Ecto neural progenitor cell (in vitro differentiated cells): ENCODE measurements at regions not wholly inside any gene's neighbourhood (a gene's known extent, or its start where the extent isn't known, plus 50 kb on each side); places are given as distances from the start of the nearest gene placed in this dataset.
"Not testable (repeated sequence)": the region's sequence is repeated elsewhere in the genome, so short reads cannot be mapped to it uniquely, and the experiment has no call there.

ENCODE experiments used
- DNase-seq: peaks from one replicate; pipeline ENCODE4 v3.0.0-alpha.2; 2018; ENCODE audit warnings: low spot score

DNA sequence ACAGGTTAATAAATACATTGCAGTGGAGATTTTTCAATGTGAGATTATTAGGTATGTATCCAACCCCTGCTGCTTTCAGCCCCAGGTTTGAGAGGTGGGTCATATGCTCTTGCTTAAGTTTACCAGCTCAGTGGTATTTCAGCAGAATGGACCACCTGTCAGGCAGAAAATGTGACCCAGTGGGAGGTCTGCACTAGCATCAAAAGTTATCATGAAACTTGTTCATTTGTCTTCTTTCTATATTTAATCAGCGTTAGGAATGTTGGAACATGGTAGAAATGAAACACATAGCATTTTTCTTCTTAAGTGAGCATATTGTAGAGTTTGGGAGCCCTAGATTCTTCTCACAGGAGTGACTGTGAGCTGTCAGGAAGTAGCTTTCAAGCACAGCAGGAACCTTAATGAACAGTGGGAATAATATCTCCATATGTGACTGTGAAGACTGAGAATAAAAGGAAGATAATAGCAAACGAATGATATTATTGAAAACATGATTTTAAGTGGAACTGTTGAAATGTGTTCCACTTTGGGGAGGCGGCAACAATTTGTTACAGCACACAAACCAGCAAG, 596.9 kb upstream of the CDH6 start:
- DNase-seq: no peak

DNA sequence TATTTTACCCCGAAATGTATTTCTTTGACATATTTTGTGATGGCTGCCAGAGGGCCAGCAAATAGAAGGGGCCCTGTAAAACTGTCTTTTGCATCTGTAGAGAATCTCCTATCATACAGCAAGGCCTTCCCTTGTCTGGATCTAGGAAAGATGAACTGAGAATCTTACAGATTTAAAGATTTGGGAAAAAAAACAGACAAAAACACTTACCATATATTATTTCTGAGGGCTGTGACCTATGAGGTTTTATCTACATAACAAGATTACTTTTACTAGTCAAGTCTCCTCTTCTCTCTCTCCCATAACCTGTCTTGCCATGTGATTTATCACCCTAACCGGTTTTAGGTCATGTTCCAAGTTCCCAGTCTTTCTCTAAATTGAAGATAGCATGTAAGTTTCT, 599.2 kb upstream of the CDH6 start:
- no peak for DNase-seq

DNA sequence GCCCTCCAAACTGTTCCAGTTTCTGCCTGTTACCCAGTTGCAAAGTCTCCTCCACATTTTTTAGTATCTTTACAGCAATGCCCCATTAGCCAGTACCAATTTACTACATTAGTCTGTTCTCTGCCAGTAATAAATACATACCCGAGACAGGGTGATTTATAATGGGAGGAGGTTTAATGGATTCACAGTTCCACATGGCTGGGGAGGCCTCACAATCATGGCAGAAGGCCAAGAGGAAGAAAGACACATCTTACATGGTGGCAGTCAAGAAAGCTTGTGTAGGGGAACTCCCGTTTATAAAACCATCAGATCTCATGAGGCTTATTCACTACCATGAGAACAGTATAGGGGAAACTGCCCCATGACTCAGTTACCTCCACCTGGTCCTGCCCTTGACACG, 600.7 kb upstream of the CDH6 start:
- DNase-seq: no peak

DNA sequence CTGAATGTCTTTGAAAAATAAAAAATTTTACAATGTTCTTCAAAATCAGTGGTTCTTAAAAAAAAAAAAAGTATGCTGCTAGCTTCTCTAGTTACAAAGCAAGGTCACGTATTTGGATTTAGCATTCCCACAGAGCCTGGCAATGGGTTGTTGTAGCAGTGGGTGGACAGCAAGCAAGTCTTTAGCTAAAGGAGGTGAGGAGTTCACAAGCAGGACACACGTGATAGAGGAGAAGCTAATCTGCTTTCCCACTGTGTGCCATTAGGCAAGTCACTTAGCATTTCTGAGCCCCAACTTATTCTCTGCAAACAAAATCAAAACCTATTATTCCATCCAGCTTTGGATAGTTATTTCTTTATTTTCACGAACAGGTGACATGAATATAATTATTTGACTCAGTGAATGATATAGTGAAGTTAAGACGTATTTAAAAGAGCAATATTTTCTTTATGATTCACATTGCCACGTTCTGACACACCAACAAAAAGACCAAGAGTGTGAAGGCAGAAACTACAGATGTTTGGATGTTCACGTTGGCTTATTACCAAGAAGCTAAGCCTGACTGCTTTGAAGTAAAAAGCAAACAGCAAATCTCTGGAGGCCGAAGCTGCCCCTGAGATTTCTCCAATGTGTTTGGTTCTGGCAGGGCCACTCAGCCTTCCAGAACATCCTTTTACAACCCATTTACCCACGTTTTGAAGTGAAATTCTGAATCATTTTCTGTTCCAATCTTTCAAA, 612.1 kb upstream of the CDH6 start:
- DNase-seq: no peak

DNA sequence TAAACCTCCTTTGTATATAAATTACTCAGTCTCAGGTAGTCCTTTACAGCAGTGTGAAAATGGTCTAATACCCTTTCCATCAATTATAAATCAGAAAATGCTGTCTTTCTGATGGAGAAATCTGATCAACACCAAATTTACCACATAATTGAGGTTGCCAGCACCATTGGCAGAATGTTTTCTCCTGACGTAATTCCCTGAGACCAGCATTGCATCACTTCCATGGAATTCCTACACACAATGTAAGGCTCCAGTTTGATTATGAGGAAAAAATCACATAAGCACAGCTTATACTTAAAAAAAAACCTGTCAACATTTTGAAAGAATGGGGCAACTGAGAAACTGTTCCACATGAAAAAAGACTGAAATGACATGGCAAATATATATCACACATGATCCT, 618.7 kb upstream of the CDH6 start:
- no peak for DNase-seq

DNA sequence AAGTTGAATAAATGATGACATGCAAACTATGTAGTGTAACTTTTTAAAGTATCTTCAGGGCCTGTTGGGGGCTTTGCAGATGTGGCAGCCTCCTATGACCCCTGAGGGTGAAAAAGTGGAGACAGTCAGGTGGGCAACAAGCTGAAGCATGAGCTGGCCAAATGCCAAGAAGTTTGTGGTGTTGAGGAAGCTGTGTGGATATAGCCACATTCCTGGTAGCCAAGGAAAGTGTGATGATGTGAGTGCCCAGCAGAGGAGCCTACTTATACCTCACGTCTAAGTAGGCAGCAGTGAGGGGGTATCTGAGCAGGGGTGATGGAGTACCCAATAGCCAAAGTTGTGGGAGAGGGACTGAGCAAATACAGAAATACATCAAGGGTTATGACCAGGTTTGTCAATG, 621.2 kb upstream of the CDH6 start:
- no peak for DNase-seq

DNA sequence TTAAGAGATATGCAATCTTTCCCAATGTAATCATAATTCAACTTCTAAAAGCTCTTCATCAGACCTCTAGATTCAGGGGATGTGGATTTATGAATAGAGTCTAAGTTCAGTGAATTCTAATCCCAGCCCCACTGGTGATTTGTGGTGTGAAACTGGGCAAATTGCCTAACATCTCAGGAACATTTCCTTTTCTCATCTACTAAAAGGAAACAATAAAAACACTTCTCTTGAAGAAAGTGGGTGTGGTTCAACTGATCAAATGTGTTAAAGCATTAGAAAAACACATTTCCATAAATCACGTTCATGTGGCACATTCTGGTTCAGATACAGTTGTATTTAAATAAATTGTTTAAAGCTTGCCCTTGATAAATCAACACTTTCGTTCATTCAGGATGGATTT, 631.7 kb upstream of the CDH6 start:
- no peak for DNase-seq

DNA sequence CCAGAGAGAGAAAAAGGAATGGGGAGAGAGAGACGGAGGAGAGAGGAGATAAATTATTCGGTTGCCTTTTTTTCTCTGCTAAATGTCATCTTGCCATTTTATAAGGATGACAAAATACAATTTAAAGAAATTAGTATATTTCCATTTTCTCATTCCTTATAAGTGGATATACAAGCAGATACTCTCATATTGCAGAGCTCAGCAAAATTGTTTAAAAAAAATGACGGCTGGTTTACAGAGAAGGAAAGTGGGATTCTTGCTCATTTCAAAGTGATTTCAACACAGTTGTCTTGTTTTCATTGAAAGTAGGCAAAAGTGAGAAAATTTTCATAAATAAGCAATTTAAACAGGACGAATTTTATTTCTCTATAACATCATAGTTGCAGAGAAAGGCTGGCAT, 641.9 kb upstream of the CDH6 start:
- DNase-seq: no peak

DNA sequence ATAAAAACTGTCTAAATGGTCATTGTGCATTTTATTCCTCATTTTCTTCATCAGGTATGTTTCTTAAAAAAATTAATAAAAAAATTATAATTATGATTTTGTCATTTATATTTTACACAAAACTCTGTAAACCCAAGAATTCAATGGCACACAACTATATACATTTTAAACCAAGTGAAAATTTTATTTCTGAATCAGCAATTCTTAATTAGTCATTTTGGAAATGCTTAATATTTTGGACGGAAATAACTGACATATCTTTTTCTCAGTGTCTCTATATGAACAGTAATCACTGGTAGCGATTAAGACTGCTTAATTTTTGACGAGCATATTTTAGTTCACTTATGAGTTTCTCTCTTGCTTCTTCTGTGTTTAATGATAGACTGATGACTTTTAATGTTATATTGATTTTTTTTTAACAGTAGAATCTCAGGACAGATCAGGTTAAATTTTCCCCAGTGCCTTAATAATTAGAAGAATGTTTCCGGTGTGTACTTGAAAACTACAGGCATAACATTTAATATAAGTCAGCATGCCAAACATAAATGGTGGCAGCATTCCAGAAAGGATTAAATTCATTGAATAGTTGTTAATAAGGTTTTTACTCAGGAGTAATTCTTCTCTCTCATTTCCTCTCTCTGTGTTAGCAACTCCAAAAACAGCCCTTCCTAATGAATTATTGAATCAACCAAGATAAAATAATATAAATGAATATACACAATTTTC, 644.7 kb upstream of the CDH6 start:
- DNase-seq: no peak

DNA sequence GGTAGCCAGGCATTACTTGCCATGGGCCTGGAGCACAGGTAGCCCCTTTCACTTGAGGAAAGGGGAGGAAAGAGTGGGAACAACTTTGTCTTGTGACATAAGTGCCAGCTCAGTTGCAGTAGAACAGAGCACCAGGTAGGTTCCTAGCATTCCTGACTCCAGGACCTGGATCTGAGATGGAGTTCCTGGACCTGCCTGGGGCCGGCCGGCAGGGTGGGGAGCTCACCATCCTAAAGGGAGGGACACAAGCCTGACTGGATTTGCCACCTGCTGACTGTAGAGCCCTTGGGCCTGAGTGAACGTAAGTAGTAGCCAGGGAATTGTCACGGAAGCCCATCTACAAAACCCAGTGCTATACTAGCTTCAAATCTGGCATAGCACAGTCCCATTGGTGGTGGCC, 653.3 kb upstream of the CDH6 start:
- no peak for DNase-seq

DNA sequence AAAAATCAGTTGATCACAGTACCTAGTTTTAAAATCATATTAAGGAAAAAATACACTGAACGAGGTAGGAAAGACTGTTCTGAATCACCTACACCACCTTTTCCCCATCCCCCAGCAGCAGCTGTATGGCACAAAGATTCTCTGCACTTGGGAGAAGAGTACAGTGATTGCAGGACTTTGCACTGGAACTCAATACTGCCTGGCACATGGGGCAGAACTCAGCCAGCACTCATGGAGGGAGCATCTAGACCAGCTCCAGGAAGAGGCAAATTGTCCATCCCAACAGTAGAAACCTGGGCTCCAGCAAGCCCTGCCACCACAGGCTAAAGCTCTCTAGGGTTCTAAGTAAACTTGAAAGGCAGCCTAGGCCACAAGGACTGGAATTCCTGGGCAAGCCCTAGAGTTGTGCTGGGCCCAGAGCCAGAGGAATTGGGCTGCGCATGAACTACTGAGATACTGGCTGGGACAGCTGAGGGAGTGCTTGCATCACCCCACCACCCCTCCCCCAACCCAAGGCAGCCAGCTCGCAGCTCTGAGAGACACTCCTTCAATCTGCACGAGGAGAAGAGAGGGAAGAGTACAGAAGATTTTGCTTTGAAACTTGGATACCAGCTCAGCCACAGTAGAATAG, 654.4 kb upstream of the CDH6 start:
- no peak for DNase-seq

DNA sequence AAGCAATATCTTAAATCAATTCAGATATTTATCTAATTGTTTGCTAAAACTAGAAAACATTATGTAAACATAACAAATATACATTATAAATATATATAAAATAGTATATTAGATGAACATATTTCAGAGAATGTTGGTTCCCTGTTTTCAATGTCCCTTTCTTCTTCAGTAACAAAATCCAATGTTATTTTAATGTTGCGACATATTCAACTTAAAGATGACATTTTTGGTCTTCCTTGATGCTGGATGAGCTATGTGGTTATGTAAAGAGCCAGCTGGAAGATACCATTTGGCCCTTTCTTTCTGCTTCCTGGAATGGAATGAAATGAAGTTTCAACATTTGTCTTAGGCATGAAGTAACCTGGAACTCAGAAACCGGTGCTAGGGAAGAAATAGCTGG, 668.1 kb upstream of the CDH6 start:
- DNase-seq: no peak

DNA sequence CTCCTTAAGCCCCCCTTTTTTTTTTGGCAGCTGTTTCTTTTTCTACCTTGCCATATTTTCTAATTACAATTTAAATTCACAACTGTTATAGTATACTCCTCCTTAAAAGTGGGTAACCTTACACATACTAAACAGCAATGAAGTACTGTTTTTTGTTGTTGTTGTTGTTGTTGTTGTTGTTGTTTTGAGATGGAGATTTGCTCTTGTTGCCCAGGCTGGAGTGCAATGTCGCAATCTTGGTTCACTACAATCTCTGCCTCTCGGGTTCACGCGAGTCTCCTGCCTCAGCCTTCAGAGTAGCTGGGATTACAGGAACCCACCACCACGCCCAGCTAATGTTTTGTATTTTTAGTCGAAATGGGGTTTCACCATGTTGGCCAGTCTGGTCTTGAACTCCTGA, 669.1 kb upstream of the CDH6 start:
- DNase-seq: no peak

DNA sequence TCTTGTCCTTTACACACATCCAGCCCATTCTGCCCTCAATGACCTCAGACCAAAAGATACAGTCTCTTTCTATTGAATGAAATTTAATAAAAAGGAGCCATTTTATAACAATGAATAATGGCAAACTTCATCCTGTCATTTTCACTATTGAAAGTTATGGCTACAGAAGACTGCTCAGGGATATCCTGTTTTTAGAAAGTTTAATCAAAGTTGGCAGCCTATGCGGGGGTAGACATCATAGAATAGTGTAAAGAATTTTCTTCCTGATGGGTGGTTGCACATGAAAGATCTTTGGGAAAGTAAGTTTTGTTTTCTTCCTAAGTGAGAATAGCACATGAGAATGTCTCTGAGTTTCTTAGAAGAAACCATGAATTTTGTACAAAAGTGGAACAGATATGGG, 670.4 kb upstream of the CDH6 start:
- DNase-seq: no peak

DNA sequence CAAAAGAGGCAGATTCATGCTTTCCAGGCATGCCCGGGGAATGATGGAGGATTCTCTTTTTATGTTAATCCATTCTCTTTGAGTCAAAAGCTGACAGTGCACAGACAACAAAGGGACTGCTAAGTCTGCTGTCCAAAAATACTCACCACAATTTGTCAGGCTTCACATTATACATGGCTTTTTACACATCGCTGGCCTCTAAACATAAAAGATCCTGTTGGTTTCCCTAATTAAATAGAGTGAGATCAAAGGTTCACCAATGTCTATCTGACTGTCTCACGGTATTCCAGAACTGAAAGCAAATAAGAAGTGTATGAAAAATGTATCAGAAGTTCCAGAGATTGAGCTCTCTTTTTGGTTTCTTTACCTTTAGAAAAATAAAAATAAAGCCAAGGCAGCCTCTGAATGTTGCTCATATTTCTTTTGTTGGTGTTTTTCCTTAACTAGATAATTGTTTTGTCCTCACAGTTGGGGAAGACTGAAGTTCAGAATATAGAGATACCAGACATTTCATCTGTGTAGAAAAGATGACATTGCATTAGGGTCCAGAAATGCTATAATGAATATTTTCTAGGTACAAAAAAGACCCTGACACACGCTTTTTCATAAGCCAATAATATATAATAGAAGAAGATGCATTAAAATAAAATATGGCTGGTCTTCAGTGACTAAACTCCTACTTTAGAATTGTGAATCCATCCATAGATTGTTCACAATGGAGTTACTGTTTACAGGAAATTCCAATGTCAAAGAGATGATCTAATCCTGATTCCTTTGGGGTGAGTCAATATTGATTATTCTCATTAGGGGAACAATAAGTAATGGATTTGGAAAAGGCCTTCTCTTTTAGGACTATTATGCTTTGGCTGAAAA, 688.2 kb upstream of the CDH6 start:
- no peak for DNase-seq

DNA sequence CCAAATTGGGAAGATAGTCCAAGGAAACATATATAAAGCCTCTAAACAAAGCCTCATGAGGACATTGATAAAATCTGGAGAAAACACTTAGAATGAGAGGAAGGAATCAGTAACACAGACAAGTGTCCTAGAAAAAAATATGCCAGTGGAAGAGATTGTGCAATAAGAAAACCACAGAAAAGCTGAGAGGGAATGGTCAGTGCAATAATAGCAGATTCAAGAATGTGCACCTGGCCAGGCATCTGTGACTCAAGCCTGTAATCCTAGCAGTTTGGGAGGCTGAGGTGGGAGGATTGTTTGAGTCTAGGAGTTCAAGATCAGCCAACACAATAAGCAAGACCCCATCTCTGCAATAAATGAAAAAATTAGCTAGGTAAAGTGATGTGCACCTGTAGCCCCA, 691.2 kb upstream of the CDH6 start:
- no peak for DNase-seq

DNA sequence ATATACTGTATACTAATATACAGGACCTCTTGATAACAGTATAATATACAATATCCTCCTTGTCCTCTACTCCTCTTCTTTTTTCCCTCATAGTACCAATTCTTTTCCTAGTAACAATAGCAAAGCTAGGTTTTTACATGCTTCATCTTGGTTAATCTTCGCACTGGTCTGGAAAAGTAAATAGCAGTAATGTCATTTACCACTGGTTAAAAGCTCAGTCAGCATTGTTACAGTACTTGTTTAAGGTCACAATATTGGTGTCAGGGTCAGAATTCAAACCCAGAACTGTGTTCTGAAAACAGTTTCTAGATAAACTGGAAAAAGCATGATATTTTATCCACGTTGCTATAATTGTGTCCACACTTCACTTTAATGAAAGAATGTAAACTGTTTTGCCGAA, 692.4 kb upstream of the CDH6 start:
- no peak for DNase-seq

DNA sequence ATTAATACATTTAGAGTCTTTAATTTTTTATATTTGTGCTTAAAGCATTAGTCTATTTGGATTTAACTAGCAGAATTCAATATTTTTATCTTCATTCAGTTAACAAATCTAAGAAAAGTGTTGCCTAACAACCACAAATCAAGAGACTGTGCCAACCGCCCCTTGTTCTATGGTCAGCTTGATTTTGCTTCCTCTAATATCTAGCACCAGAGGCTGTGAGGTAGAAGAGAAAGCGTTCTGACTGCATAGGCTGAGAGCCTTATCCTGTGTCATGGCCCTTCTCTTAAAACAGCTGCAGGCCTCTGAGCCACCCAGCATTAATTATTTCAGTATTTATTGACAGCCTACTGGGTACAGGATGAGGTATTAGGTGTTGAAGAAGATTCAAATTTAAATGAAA, 693.0 kb upstream of the CDH6 start:
- DNase-seq: no peak

DNA sequence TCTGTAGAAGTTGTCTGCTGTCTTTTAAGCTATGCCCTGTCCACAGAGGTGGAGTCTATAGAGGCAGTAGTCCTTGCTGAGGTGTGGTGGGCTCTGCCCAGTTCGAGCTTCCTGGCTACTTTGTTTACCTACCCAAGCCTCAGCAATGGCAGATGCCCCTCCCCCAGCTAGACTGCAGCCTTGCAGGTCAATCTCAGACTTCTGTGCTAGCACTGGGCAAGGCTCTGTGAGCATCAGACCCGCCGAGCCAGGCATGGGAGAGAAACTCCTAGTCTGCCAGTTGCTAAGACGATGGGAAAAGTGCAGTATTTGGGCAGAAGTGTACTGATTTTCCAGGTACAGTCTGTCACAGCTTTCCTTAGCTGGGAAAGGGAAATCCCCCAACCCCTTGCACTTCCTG, 694.1 kb upstream of the CDH6 start:
- no peak for DNase-seq

DNA sequence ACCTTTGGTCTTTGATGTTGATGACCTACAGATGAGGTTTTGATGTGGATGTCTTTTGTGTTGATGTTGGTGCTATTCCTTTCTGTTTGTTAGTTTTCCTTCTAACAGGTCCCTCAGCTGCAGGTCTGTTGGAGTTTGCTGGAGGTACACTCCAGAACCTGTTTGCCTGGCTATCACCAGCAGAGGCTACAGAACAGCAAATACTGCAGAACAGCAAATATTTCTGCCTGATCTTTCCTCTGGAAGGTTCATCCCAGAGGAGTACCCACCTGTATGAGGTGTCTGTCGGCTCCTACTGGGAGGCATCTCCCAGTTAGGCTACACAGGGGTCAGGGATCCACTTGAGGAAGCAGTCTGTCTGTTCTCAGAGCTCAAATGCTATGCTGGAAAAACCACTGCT, 694.5 kb upstream of the CDH6 start:
- DNase-seq: no peak

DNA sequence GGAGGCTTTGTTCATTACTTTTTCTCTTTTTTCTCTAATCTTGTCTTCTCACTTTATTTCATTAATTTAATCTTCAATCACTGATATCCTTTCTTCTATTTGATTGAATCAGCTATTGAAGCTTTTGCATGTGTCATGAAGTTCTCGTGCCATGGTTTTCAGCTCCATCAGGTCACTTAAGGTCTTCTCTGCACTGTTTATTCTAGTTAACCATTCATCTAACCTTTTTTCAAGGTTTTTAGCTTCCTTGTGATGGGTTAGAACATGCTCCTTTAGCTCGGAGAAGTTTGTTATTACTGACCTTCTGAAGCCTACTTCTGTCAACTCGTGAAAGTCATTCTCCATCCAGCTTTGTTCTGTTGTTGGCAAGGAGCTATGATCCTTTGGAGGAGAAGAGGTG, 695.0 kb upstream of the CDH6 start:
- DNase-seq: not testable (repeated sequence)

DNA sequence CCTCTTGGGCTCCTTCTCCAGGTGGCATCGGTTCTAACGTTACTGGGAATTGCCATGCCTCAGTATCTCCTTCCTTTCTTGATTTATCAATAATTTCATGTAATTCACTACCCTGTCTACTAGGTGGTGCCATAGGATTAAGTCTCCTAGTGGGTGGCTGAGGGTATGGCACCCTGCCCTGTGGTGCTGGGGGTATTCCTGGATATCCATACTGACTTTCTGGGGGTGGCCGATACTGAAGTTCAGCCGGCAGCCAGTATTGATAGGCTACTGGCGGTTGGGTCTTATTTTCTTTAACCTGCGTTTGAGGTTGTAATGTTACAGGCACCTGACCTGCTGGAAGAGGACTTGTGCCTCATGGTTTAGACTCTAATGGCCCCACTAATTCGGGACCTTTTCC, 699.4 kb upstream of the CDH6 start:
- DNase-seq: not testable (repeated sequence)
